MCF 10A (cell line): ENCODE measurements at regions not wholly inside any gene's neighbourhood (a gene's known extent, or its start where the extent isn't known, plus 50 kb on each side); places are given as distances from the start of the nearest gene placed in this dataset.

Source experiments
- BruUV-seq: library from RNA; stranded (reverse); fragments of 400-500 nt; replicated peaks from 2 replicates; lab custom pipeline; 2021; lab: Mats Ljungman, UMichigan
- CTCF ChIA-PET: fragments of 300-600 bp; sonication (Branson Sonifier 250); formaldehyde crosslinking; extraction: SDS; loops from one replicate; lab custom pipeline; 2021; ENCODE audit warnings: antibody characterized with exemption, inconsistent platforms; lab: Yijun Ruan, JAX
- POLR2A ChIA-PET: fragments of 300-600, 350-650 bp; sonication (Branson Sonifier 250); formaldehyde crosslinking; extraction: SDS; loops from one replicate; lab custom pipeline; 2020; ENCODE audit warnings: antibody characterized with exemption, inconsistent platforms; lab: Yijun Ruan, JAX
- DNase-seq: peaks from one replicate; pipeline ENCODE4 v3.0.0-alpha.2; 2018; ENCODE audit not compliant: unreplicated experiment
- H3K27ac Mint-ChIP-seq: one replicate; pipeline ENCODE4 v1.8.0; 2022; ENCODE audit warnings: mild to moderate bottlenecking, low read depth, mixed read lengths; ENCODE audit not compliant: unreplicated experiment
- H3K27me3 Mint-ChIP-seq: one replicate; pipeline ENCODE4 v1.8.0; 2022; ENCODE audit warnings: mixed read lengths; ENCODE audit not compliant: insufficient read depth, unreplicated experiment
- H3K36me3 Mint-ChIP-seq: one replicate; pipeline ENCODE4 v1.8.0; 2022; ENCODE audit warnings: mild to moderate bottlenecking, moderate library complexity, mixed read lengths; ENCODE audit not compliant: insufficient read depth, unreplicated experiment
- H3K4me1 Mint-ChIP-seq: one replicate; pipeline ENCODE4 v1.8.0; 2022; ENCODE audit warnings: mixed read lengths; ENCODE audit not compliant: insufficient read depth, unreplicated experiment
- H3K4me3 Mint-ChIP-seq: one replicate; pipeline ENCODE4 v1.8.0; 2022; ENCODE audit warnings: mild to moderate bottlenecking, moderate library complexity, mixed read lengths; ENCODE audit not compliant: unreplicated experiment
- H3K9me3 Mint-ChIP-seq: one replicate; pipeline ENCODE4 v1.8.0; 2022; ENCODE audit warnings: mixed read lengths; ENCODE audit not compliant: unreplicated experiment
- CTCF ChIP-seq: fragments of 200-600 bp; IDR thresholded peaks from one replicate; pipeline ENCODE4 v1.8.0; 2022; ENCODE audit warnings: antibody characterized with exemption, mild to moderate bottlenecking; ENCODE audit not compliant: unreplicated experiment
- intact Hi-C: fragments of 100-400 bp; cut with micrococcal nuclease; formaldehyde crosslinking; loops from 2 replicates; pipeline ENCODE4 v1.14.1; 2022

- no peak for DNase-seq
- H3K4me3 Mint-ChIP-seq = no peak overlapping the region
- ChIA-PET CTCF (interaction anchor here (0.6 to 0.7 kb wide), 3 partner anchors 43 to 634 kb away, joined by 3 to 4 read pairs (median 3); no protein-coding TSS in a partner anchor), POLR2A (interaction anchor here (0.6 to 1.1 kb wide), 3 partner anchors 9 to 86 kb away, joined by 3 to 4 read pairs (median 3); no protein-coding TSS in a partner anchor)
- no peak for TF ChIP-seq CTCF
- H3K27ac Mint-ChIP-seq = no peak overlapping the region
- intact Hi-C loops = no loop called here
- no peaks in the 10 kb centered on the region for H3K9me3 Mint-ChIP-seq
- H3K36me3 Mint-ChIP-seq = peaks cover 5% of the 10 kb centered on the region
- BruUV-seq = no TSS peak
- peaks cover 13% of the 10 kb centered on the region for H3K4me1 Mint-ChIP-seq
- no peaks in the 10 kb centered on the region for H3K27me3 Mint-ChIP-seq
Measured at GRCh38 chr5:23402585-23402984, 104.8 kb upstream of the PRDM9 start.

GRCh38 chr5:23400951-23401350, 106.5 kb upstream of the PRDM9 start:
- BruUV-seq = no TSS peak
- no peak overlapping the region for H3K4me3 Mint-ChIP-seq

DNA sequence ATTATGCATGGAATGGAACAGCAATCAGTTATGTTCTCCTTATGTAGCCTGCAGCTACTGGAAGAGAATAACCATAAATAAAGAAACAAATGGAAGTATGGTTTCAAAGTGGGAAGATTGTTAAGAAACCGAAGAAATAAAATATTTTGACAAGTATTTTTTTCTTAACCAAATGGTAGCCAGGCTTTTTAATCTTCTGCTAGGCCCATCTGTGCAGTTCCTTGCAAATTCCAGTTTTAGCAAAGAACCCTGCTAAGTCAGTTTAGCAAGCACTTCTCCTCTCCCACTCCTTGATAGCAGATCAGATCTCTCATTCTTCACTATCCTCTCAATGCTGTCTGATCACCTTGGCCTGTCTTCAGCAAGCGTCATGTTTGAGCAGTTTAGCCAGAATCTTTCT, 111.1 kb upstream of the PRDM9 start:
- POLR2A ChIA-PET = no interaction called here
- no peak for DNase-seq
- TF ChIP-seq CTCF = no peak
- intact Hi-C loops = no loop called here
- Mint-ChIP-seq H3K27ac (no peak overlapping the region), H3K9me3 (peaks cover 12% of the 10 kb centered on the region), H3K27me3 (no peaks in the 10 kb centered on the region), H3K4me3 (no peak overlapping the region), H3K4me1 (no peaks in the 10 kb centered on the region), H3K36me3 (no peaks in the 10 kb centered on the region)
- CTCF ChIA-PET = no interaction called here
- BruUV-seq = no TSS peak

More at GRCh38 chr5:23400951-23401350, 106.5 kb upstream of the PRDM9 start:
- TF ChIP-seq CTCF = no peak
- H3K36me3 Mint-ChIP-seq = peaks cover 5% of the 10 kb centered on the region
- ChIA-PET CTCF (interaction anchor here (0.6 kb wide), 1 partner anchor 10 kb away, joined by 3 read pairs; no protein-coding TSS in a partner anchor), POLR2A (no interaction called here)
- no peak overlapping the region for H3K27ac Mint-ChIP-seq
- intact Hi-C loops = no loop called here
- H3K27me3 Mint-ChIP-seq = no peaks in the 10 kb centered on the region
- no peaks in the 10 kb centered on the region for H3K9me3 Mint-ChIP-seq
- no peak for DNase-seq
- peaks cover 13% of the 10 kb centered on the region for H3K4me1 Mint-ChIP-seq

DNA sequence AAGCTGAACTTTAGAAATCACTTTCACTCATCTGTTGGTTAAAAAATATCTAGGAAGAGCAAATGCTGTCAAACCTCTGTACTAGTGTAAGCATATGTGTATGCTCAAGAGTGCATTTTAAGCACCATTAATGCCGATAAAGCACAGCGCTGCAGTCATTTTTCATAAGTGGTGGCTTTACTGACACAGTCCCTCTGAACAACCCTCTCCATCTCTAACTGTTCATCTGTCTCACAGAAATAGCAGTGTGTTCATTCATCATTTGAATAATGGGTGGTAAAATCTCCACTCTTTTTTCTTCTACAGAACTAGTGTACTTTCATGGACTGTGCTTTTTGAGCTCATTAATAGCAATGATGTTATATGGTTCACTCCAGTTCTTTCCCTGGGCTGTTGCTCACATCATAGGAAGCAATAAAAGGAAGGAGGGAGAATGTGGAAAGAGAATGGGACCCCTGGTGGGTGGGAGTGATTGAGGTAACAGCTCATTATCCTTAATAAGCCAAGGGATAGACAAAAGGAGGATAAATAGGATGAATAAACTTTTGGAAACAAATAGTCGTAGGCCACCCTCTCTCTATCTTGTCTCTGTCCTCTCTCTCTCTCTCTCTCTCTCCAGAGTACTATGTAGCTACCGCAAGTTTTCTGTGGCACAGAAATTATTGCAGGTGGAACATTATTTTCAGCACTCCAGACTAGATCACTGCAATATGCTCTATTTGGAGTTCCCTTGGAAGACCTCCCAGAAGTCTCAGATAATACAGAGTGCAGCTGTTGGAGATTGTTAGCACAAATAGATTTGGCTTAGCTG, 117.9 kb upstream of the PRDM9 start:
- CTCF ChIA-PET = interaction anchor here (0.6 to 1.1 kb wide), 3 partner anchors 10 to 99 kb away, joined by 3 read pairs; no protein-coding TSS in a partner anchor
- DNase-seq = no peak
- intact Hi-C loops = no loop called here
- Mint-ChIP-seq H3K4me1 (peaks cover 7% of the 10 kb centered on the region), H3K27ac (no peak overlapping the region), H3K27me3 (no peaks in the 10 kb centered on the region), H3K36me3 (no peaks in the 10 kb centered on the region), H3K4me3 (no peak overlapping the region), H3K9me3 (peaks cover 10% of the 10 kb centered on the region)
- POLR2A ChIA-PET = interaction anchor here (1.0 kb wide), 1 partner anchor 32 kb away, joined by 3 read pairs; no protein-coding TSS in a partner anchor
- no peak for TF ChIP-seq CTCF
- BruUV-seq = no TSS peak
